ENCODE measurements at regions not wholly inside any gene's neighbourhood (a gene's known extent, or its start where the extent isn't known, plus 50 kb on each side); places are given as distances from the start of the nearest gene placed in this dataset.

DNA sequence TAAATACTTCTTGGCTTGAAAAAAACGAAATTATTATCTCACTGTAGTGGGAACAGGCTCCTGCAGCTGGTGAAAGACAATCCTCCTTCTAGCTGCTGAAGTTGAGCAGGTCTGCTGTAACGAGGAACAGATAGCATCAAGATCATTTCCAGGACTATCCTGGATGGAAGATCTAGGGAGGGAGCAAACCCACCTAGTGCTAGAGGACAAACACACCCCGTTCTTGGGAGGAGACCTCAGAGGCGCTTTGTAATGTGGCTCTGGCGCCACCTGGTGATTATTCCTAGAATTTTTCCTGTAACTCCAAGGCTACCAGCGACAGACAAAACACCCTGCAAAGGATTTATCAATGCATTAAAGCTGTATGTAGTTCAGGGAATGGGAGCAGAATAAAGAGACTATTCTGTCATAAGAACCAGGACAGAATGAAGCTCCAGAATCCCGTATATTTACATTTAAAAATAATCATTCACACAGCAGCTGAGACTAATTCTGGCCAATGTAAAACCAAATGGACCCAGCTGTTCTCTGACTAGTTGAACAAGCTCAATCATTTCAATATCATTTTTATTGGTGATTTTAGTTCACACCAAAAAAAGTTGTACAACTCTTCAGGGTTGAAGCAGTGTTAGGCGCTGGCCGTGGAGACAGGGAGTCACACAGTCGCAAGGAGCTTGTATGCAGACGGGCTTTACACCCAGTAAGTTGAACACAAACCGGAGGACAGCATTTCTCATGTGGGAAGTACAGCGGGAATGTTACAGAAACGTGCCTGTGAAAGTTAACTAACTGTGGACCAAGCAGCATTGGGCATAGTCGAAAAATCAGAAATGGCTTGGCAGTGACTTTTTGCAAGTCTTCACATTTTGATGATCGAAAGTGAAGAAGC is 290.3 kb downstream of the TRIB2 start:
- no peak for TF ChIP-seq YY1 (IDR thresholded peaks at IDR 0.05; ENCODE audit: insufficient read depth, insufficient read length)
- no peak for TF ChIP-seq SUZ12 (IDR thresholded peaks at IDR 0.05; ENCODE audit: extremely low read depth, insufficient read depth, insufficient read length)

All from NT2/D1 (cell line).